Right lobe of liver (tissue), 4 donors: ENCODE measurements at regions not wholly inside any gene's neighbourhood (a gene's known extent, or its start where the extent isn't known, plus 50 kb on each side); places are given as distances from the start of the nearest gene placed in this dataset.

Source experiments
- POLR2A ChIP-seq: fragments of 450-650 bp; IDR thresholded peaks from one replicate; pipeline ENCODE4 v1.6.1; 2017; ENCODE audit warnings: antibody characterized with exemption, mild to moderate bottlenecking
- TF ChIP-seq, protein P1 (sequence below), 4 donors: fragments of 200-600 bp in 3 of 4; fragments of 450-650 bp in 1 of 4; IDR thresholded peaks; one replicate each; pipeline versions ENCODE4 v1.5.1 to v1.8.0; 2016 to 2022; ENCODE audit warnings: antibody characterized with exemption in 4 of 4, mild to moderate bottlenecking in 2 of 4
- donor health status: DM: no; HTN: no; CAD: no.
- donor health status: DM: no; HTN: no; CAD: no.
- donor health status: DM: no; HTN: yes; CAD: no.

DNA sequence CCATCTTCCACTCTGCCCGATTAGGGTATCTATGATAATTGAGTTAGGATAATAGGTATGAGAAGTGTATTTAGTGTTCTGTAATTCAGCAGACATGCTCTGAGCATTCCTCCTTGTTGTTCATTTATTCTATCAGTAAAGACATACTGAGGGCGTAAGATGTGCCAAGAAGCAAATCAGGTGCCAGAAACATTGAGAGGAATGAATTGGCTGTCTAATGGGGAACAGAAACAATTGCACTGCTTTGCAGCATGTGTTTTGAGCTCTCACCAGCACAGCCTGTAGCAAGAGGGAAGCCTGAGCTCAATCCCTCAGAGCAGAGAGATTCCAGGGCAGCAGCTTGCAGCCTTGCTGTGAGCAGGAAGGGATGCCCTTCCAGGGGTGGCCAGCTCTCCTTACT, 589.3 kb downstream of the BCL11B start:
- TF ChIP-seq, protein P1, sequence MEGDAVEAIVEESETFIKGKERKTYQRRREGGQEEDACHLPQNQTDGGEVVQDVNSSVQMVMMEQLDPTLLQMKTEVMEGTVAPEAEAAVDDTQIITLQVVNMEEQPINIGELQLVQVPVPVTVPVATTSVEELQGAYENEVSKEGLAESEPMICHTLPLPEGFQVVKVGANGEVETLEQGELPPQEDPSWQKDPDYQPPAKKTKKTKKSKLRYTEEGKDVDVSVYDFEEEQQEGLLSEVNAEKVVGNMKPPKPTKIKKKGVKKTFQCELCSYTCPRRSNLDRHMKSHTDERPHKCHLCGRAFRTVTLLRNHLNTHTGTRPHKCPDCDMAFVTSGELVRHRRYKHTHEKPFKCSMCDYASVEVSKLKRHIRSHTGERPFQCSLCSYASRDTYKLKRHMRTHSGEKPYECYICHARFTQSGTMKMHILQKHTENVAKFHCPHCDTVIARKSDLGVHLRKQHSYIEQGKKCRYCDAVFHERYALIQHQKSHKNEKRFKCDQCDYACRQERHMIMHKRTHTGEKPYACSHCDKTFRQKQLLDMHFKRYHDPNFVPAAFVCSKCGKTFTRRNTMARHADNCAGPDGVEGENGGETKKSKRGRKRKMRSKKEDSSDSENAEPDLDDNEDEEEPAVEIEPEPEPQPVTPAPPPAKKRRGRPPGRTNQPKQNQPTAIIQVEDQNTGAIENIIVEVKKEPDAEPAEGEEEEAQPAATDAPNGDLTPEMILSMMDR (IDR thresholded peaks at IDR 0.05) = no peak
- TF ChIP-seq POLR2A = no peak
